GM18508 (cell line): ENCODE measurements at regions not wholly inside any gene's neighbourhood (a gene's known extent, or its start where the extent isn't known, plus 50 kb on each side); places are given as distances from the start of the nearest gene placed in this dataset.
"Not testable (repeated sequence)": the region's sequence is repeated elsewhere in the genome, so short reads cannot be mapped to it uniquely, and the experiment has no call there.

ENCODE experiments used
- ATAC-seq: cut with Tn5 transposase; IDR thresholded peaks from one replicate; pipeline ENCODE4 v1.9.1; 2021; ENCODE audit warnings: moderate number of reproducible peaks; ENCODE audit not compliant: insufficient read depth, unreplicated experiment

- ATAC-seq = no peak
Observed at GRCh38 chr14:71414631-71415403, 507.6 kb downstream of the PCNX1 start.

- no peak for ATAC-seq
Observed at GRCh38 chr14:71415404-71415690, 508.1 kb downstream of the PCNX1 start.

GRCh38 chr14:71416392-71416791 is 509.1 kb downstream of the PCNX1 start:
- no peak for ATAC-seq

GRCh38 chr14:71418532-71419245 is 511.4 kb downstream of the PCNX1 start:
- no peak for ATAC-seq

- ATAC-seq = no peak
Observed at GRCh38 chr14:71423481-71423880, 508.7 kb upstream of the RGS6 start.

GRCh38 chr14:71424941-71425340 is 507.3 kb upstream of the RGS6 start:
- no peak for ATAC-seq

- no peak for ATAC-seq
Observed at GRCh38 chr14:71426001-71426400, 506.2 kb upstream of the RGS6 start.

GRCh38 chr14:71429902-71430301 is 502.3 kb upstream of the RGS6 start:
- no peak for ATAC-seq

- no peak for ATAC-seq
Observed at GRCh38 chr14:71430321-71430677, 501.9 kb upstream of the RGS6 start.

- ATAC-seq = no peak
Observed at GRCh38 chr14:71430678-71431376, 501.4 kb upstream of the RGS6 start.

- no peak for ATAC-seq
Observed at GRCh38 chr14:71432334-71433110, 499.7 kb upstream of the RGS6 start.

- no peak for ATAC-seq
Observed at GRCh38 chr14:71433303-71433702, 498.9 kb upstream of the RGS6 start.

GRCh38 chr14:71435641-71436040 is 496.6 kb upstream of the RGS6 start:
- not testable (repeated sequence) for ATAC-seq

GRCh38 chr14:71437870-71438269 is 494.4 kb upstream of the RGS6 start:
- ATAC-seq = no peak

- no peak for ATAC-seq
Observed at GRCh38 chr14:71438684-71439083, 493.5 kb upstream of the RGS6 start.

GRCh38 chr14:71441126-71441525 is 491.1 kb upstream of the RGS6 start:
- no peak for ATAC-seq

- no peak for ATAC-seq
Observed at GRCh38 chr14:71444030-71444822, 488.0 kb upstream of the RGS6 start.

- ATAC-seq = no peak
Observed at GRCh38 chr14:71448431-71449315, 483.6 kb upstream of the RGS6 start.
